IMR-90 (cell line): ENCODE measurements at regions not wholly inside any gene's neighbourhood (a gene's known extent, or its start where the extent isn't known, plus 50 kb on each side); places are given as distances from the start of the nearest gene placed in this dataset.

Experiments used
- ATAC-seq: fragments of 200-7000 bp; cut with Tn5 transposase; 2 replicates; pipeline ENCODE4 v1.9.1; 2020; ENCODE audit warnings: low read depth, mild to moderate bottlenecking, moderate library complexity
- BruUV-seq: library from RNA; stranded (reverse); fragments of 400-500 nt; replicated peaks from 2 replicates; lab custom pipeline; 2021; lab: Mats Ljungman, UMichigan
- CTCF ChIA-PET: fragments of 300-600 bp; formaldehyde crosslinking; extraction: SDS; loops from one replicate; lab custom pipeline; 2021; ENCODE audit warnings: antibody characterized with exemption; lab: Yijun Ruan, JAX
- POLR2A ChIA-PET: fragments of 300-600 bp; sonication (Branson Sonifier 250); formaldehyde crosslinking; loops from one replicate; lab custom pipeline; 2022; ENCODE audit warnings: antibody characterized with exemption; ENCODE audit not compliant: unreplicated experiment; lab: Charles Lee
- DNase-seq: peaks from one replicate; pipeline ENCODE4 v3.0.0; 2013
- H2AFZ ChIP-seq: replicated peaks from 2 replicates; pipeline ENCODE3; 2013; ENCODE audit warnings: low read length, mild to moderate bottlenecking; ENCODE audit not compliant: poor library complexity
- H2AK5ac ChIP-seq: 2 replicates; pipeline ENCODE4 v1.6.1; 2013; ENCODE audit warnings: low read depth, low read length, inconsistent platforms
- H2AK9ac ChIP-seq: replicated peaks from 2 replicates; pipeline ENCODE3; 2013; ENCODE audit warnings: mild to moderate bottlenecking, low read depth, low read length, moderate library complexity; ENCODE audit not compliant: poor library complexity
- H2BK120ac ChIP-seq: 2 replicates; pipeline ENCODE4 v1.6.1; 2013; ENCODE audit warnings: low read depth, low read length, inconsistent platforms
- H2BK15ac ChIP-seq: 3 replicates; pipeline ENCODE4 v1.6.1; 2013; ENCODE audit warnings: low read depth, low read length, inconsistent platforms
- H2BK20ac ChIP-seq: 2 replicates; pipeline ENCODE4 v1.6.1; 2013; ENCODE audit warnings: low read depth, mild to moderate bottlenecking, inconsistent platforms, low read length, moderate library complexity
- H2BK5ac ChIP-seq: 2 replicates; pipeline ENCODE4 v1.6.1; 2013; ENCODE audit warnings: mild to moderate bottlenecking, low read depth, low read length, inconsistent platforms; ENCODE audit not compliant: poor library complexity, severe bottlenecking
- H3K14ac ChIP-seq: replicated peaks from 2 replicates; pipeline ENCODE4 v1.6.1; 2013; ENCODE audit warnings: low read depth, low read length, inconsistent platforms
- H3K18ac ChIP-seq: 2 replicates; pipeline ENCODE4 v1.6.1; 2013; ENCODE audit warnings: low read depth, low read length, control low read depth
- H3K23ac ChIP-seq: 2 replicates; pipeline ENCODE4 v1.6.1; 2013; ENCODE audit warnings: low read depth, low read length, inconsistent platforms
- H3K27ac ChIP-seq: 2 replicates; pipeline ENCODE4 v1.5.1; 2013; ENCODE audit warnings: mild to moderate bottlenecking, control low read depth, low read length; ENCODE audit not compliant: insufficient read depth
- H3K27me3 ChIP-seq: 2 replicates; pipeline ENCODE4 v1.6.1; 2013; ENCODE audit warnings: low read length; ENCODE audit not compliant: control insufficient read depth, insufficient read depth
- H3K36me3 ChIP-seq: 2 replicates; pipeline ENCODE4 v1.6.1; 2013; ENCODE audit warnings: low read length, mixed read lengths; ENCODE audit not compliant: control insufficient read depth, insufficient read depth
- H3K4ac ChIP-seq: 2 replicates; pipeline ENCODE4 v1.6.1; 2013; ENCODE audit warnings: low read depth, low read length, inconsistent platforms
- H3K4me1 ChIP-seq: 2 replicates; pipeline ENCODE4 v1.6.1; 2013; ENCODE audit warnings: low read length, mixed read lengths; ENCODE audit not compliant: control insufficient read depth, insufficient read depth
- H3K4me2 ChIP-seq: 2 replicates; pipeline ENCODE4 v1.6.1; 2013; ENCODE audit warnings: low read depth, mild to moderate bottlenecking, control low read depth, low read length, moderate library complexity
- H3K4me3 ChIP-seq: 2 replicates; pipeline ENCODE4 v1.5.1; 2013; ENCODE audit warnings: low read depth, mild to moderate bottlenecking, control low read depth, low read length, moderate library complexity; ENCODE audit not compliant: insufficient read depth
- H3K56ac ChIP-seq: 2 replicates; pipeline ENCODE4 v1.6.1; 2013; ENCODE audit warnings: low read length, inconsistent platforms; ENCODE audit not compliant: insufficient read depth; ENCODE audit errors: extremely low read depth
- H3K79me1 ChIP-seq, 2 experiments: 2 replicates each; pipeline ENCODE4 v1.6.1; 2013; ENCODE audit warnings: low read length in 2 of 2, inconsistent platforms in 1 of 2, low read depth in 1 of 2
- H3K9ac ChIP-seq: 2 replicates; pipeline ENCODE4 v1.6.1; 2013; ENCODE audit warnings: low read depth, low read length, control low read depth
- H3K9me1 ChIP-seq: 2 replicates; pipeline ENCODE4 v1.6.1; 2013; ENCODE audit warnings: low read length, inconsistent platforms; ENCODE audit not compliant: insufficient read depth
- H3K9me3 ChIP-seq: 2 replicates; pipeline ENCODE4 v1.6.1; 2013; ENCODE audit warnings: low read length; ENCODE audit not compliant: control insufficient read depth, insufficient read depth
- H4K20me1 ChIP-seq: 2 replicates; pipeline ENCODE4 v1.6.1; 2013; ENCODE audit warnings: low read length, inconsistent platforms; ENCODE audit not compliant: insufficient read depth
- H4K5ac ChIP-seq: 2 replicates; pipeline ENCODE4 v1.6.1; 2013; ENCODE audit warnings: mild to moderate bottlenecking, low read depth, low read length, control low read depth
- H4K8ac ChIP-seq, 2 experiments: 2 replicates each; pipeline ENCODE4 v1.6.1; 2013; ENCODE audit warnings: low read depth in 2 of 2, low read length in 2 of 2, control low read depth in 1 of 2, inconsistent platforms in 1 of 2
- H4K91ac ChIP-seq: 2 replicates; pipeline ENCODE4 v1.6.1; 2013; ENCODE audit warnings: low read depth, low read length, inconsistent platforms; ENCODE audit not compliant: insufficient read depth
- BHLHE40 ChIP-seq: fragments of 150-350 bp; IDR thresholded peaks from 2 replicates; pipeline ENCODE4 v1.6.1; 2016; ENCODE audit warnings: mild to moderate bottlenecking, low read depth, low read length
- CEBPB ChIP-seq: IDR thresholded peaks from 2 replicates; pipeline ENCODE4 v1.6.1; 2012; ENCODE audit warnings: low read depth, low read length, improper control_type of control experiment
- CHD1 ChIP-seq: IDR thresholded peaks from 2 replicates; pipeline ENCODE4 v1.6.1; 2012; ENCODE audit warnings: low read depth, low read length, improper control_type of control experiment
- ELK1 ChIP-seq: fragments of 150-350 bp; IDR thresholded peaks from 2 replicates; pipeline ENCODE4 v1.6.1; 2016; ENCODE audit warnings: low read depth, mild to moderate bottlenecking, low read length, moderate library complexity, borderline replicate concordance
- FOS ChIP-seq: fragments of 150-350 bp; IDR thresholded peaks from 2 replicates; pipeline ENCODE4 v1.6.1; 2016; ENCODE audit warnings: low read depth, low read length
- MAZ ChIP-seq: IDR thresholded peaks from 2 replicates; pipeline ENCODE4 v1.6.1; 2012; ENCODE audit warnings: low read depth, mild to moderate bottlenecking, low read length, improper control_type of control experiment, moderate library complexity, borderline replicate concordance
- MXI1 ChIP-seq: IDR thresholded peaks from 2 replicates; pipeline ENCODE4 v1.6.1; 2012; ENCODE audit warnings: low read depth, mild to moderate bottlenecking, low read length, moderate library complexity, borderline replicate concordance
- NFE2L2 ChIP-seq: fragments of 150-350 bp; IDR thresholded peaks from 2 replicates; pipeline ENCODE4 v1.6.1; 2016; ENCODE audit warnings: low read depth, mild to moderate bottlenecking, low read length
- POLR2A ChIP-seq: IDR thresholded peaks from 2 replicates; pipeline ENCODE4 v1.6.1; 2012; ENCODE audit warnings: mild to moderate bottlenecking, low read depth, low read length
- RAD21 ChIP-seq: IDR thresholded peaks from 2 replicates; pipeline ENCODE4 v1.6.1; 2012; ENCODE audit warnings: low read length, improper control_type of control experiment
- RCOR1 ChIP-seq: IDR thresholded peaks from 2 replicates; pipeline ENCODE4 v1.6.1; 2012; ENCODE audit warnings: mild to moderate bottlenecking, low read length, improper control_type of control experiment; ENCODE audit not compliant: insufficient replicate concordance
- SMC3 ChIP-seq: fragments of 150-350 bp; IDR thresholded peaks from 2 replicates; pipeline ENCODE4 v1.6.1; 2016; ENCODE audit warnings: low read depth, mild to moderate bottlenecking, antibody characterized with exemption, low read length, moderate library complexity
- USF2 ChIP-seq: fragments of 150-350 bp; IDR thresholded peaks from 2 replicates; pipeline ENCODE4 v1.6.1; 2017; ENCODE audit warnings: mild to moderate bottlenecking, antibody characterized with exemption, low read length, low read depth
- WGBS, 2 experiments: methylation state at CpG; one replicate each; pipeline versions ENCODE4 v1.1.5 to v1.1.7; 2013; ENCODE audit warnings: missing lambda C conversion rate in 2 of 2; ENCODE audit not compliant: insufficient read length in 1 of 2; ENCODE audit errors: extremely low coverage in 2 of 2; 5-methylcytosine and 5-hydroxymethylcytosine counted together
- dilution Hi-C: fragments of 300-500 bp; cut with HindIII; formaldehyde crosslinking; loops from one replicate; pipeline ENCODE4 v1.14.3; 2018; ENCODE audit warnings: low sequenced_read_pairs; ENCODE audit not compliant: unreplicated experiment
- in situ Hi-C: fragments of 300-500 bp; cut with MboI; formaldehyde crosslinking; loops from 3 replicates; pipeline ENCODE4 v1.14.3; 2019; ENCODE audit warnings: low sequenced_read_pairs, inconsistent platforms, mixed read lengths
- intact Hi-C: fragments of 100-400 bp; cut with micrococcal nuclease; formaldehyde crosslinking; loops from 2 replicates; pipeline ENCODE4 v1.10.0; 2022
- TF ChIP-seq, protein P1 (sequence below): conservative IDR thresholded peaks from 2 replicates; pipeline ENCODE4 v1.5.1; 2012; ENCODE audit warnings: mild to moderate bottlenecking, low read depth, low read length, improper control_type of control experiment

GRCh38 chr5:125199968-125200865 lies 453.8 kb upstream of the ZNF608 start:
- Histone ChIP-seq H2AK5ac (no peak overlapping the region), H2BK120ac (peak overlapping the region; percentile 5; the same call in 1 of the 2 replicates), H2AK9ac (no peak overlapping the region), H3K4me2 (peak overlapping the region; percentile 18; the same call in 1 of the 2 replicates), H3K18ac (no peak overlapping the region), H3K79me1 (no peaks in the 10 kb centered on the region), H3K4ac (no peak overlapping the region; the same call in 1 of the 2 replicates), H2BK20ac (peak overlapping the region; percentile 23; the same call in 1 of the 2 replicates), H4K91ac (no peak overlapping the region), H4K20me1 (no peaks in the 10 kb centered on the region), H3K9me3 (no peaks in the 10 kb centered on the region), H3K36me3 (no peaks in the 10 kb centered on the region), H4K5ac (no peak overlapping the region), H3K4me1 (peaks cover 5% of the 10 kb centered on the region), H2BK5ac (no peak overlapping the region), H3K27me3 (no peaks in the 10 kb centered on the region), H4K8ac (peak overlapping the region in 1 of 2 experiments; percentile 15; a peak in 1 of 4 replicates), H2AFZ (peak overlapping the region; percentile 79), H3K9ac (no peak overlapping the region), H3K23ac (peak overlapping the region; percentile 2; the same call in 1 of the 2 replicates), H3K27ac (no peak overlapping the region), H3K14ac (peak overlapping the region; percentile 36; the same call in 1 of the 2 replicates), H3K56ac (no peak overlapping the region), H2BK15ac (no peak overlapping the region), H3K4me3 (no peak overlapping the region), H3K9me1 (no peaks in the 10 kb centered on the region)
- CTCF ChIA-PET, result interaction anchor here (1.1 to 1.4 kb wide), 2 partner anchors 12 to 14 kb away, joined by 3 to 5 read pairs; no protein-coding TSS in a partner anchor
- POLR2A ChIA-PET, result no interaction called here
- DNase-seq (no peak), ATAC-seq (peak; percentile 35; the same call in 1 of the 2 replicates)
- intact Hi-C loops (no loop called here), in situ Hi-C loops (no loop called here), dilution Hi-C loops (no loop called here)
- WGBS, 2 experiments, result 17% methylated on average over 8 of the region's 17 CpGs; no CpG with 5 or more reads in 1 of the 2 experiments
- no TSS peak for BruUV-seq
- no peak for TF ChIP-seq CHD1
- TF ChIP-seq RAD21, result no peak
- no peak for TF ChIP-seq CEBPB
- TF ChIP-seq MAZ, result no peak
- TF ChIP-seq NFE2L2, result no peak
- no peak for TF ChIP-seq BHLHE40
- TF ChIP-seq, protein P1, sequence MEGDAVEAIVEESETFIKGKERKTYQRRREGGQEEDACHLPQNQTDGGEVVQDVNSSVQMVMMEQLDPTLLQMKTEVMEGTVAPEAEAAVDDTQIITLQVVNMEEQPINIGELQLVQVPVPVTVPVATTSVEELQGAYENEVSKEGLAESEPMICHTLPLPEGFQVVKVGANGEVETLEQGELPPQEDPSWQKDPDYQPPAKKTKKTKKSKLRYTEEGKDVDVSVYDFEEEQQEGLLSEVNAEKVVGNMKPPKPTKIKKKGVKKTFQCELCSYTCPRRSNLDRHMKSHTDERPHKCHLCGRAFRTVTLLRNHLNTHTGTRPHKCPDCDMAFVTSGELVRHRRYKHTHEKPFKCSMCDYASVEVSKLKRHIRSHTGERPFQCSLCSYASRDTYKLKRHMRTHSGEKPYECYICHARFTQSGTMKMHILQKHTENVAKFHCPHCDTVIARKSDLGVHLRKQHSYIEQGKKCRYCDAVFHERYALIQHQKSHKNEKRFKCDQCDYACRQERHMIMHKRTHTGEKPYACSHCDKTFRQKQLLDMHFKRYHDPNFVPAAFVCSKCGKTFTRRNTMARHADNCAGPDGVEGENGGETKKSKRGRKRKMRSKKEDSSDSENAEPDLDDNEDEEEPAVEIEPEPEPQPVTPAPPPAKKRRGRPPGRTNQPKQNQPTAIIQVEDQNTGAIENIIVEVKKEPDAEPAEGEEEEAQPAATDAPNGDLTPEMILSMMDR, result no peak
- TF ChIP-seq RCOR1, result no peak
- TF ChIP-seq USF2, result no peak
- TF ChIP-seq POLR2A, result no peak
- TF ChIP-seq ELK1, result no peak
- TF ChIP-seq SMC3, result no peak
- TF ChIP-seq MXI1, result no peak
- no peak for TF ChIP-seq FOS
